ENCODE measurements at regions not wholly inside any gene's neighbourhood (a gene's known extent, or its start where the extent isn't known, plus 50 kb on each side); places are given as distances from the start of the nearest gene placed in this dataset.

DNA sequence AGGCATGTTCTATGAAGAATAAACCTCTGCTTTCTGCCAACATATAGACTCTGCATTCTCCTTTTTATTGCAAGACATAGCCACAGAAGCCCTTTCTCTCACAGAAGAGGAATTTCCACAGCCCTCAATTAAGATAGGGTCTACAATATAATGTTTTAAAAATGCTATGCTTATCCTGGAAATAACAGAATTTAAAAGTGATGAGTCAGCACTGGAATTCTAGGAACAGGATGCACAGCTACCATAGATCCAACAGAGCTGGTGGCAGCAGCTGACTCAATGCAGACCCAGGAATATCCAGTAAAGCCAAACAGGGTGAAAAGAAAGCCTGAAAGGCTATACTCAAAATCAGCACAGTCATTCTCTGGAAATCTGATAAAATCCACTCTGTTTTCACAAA lies 866.9 kb downstream of the TRIB2 start:
- Histone ChIP-seq H3K4me3 (ENCODE audit: control insufficient read depth in 2 of 3, extremely low read depth in 1 of 3, insufficient read depth in 2 of 3, low read depth in 1 of 3, low read length in 3 of 3) (no peak overlapping the region), H2AFZ (ENCODE audit: control insufficient read depth, low read length) (no peak overlapping the region), H3K27ac (ENCODE audit: control insufficient read depth, insufficient read depth, low read length) (no peak overlapping the region), H4K20me1 (ENCODE audit: control insufficient read depth, extremely low read depth, insufficient read depth, low read length) (no peaks in the 10 kb centered on the region), H3K9me3 (ENCODE audit: control insufficient read depth, low read depth, low read length) (no peaks in the 10 kb centered on the region), H3K9ac (ENCODE audit: control insufficient read depth, extremely low read depth, insufficient read depth, low read length) (no peak overlapping the region), H3K4me1 (ENCODE audit: control insufficient read depth, extremely low read depth, insufficient read depth, low read length) (no peaks in the 10 kb centered on the region), H3K27me3 (ENCODE audit: control insufficient read depth, extremely low read depth, insufficient read depth, low read length) (no peaks in the 10 kb centered on the region), H3K9me1 (ENCODE audit: control insufficient read depth, extremely low read depth, insufficient read depth, low read length) (no peaks in the 10 kb centered on the region), H3K4me2 (ENCODE audit: control insufficient read depth, extremely low read depth, insufficient read depth, low read depth, low read length) (no peak overlapping the region), H3K36me3 (ENCODE audit: control insufficient read depth in 2 of 2, extremely low read depth in 1 of 2, insufficient read depth in 2 of 2, low read length in 2 of 2) (no peaks in the 10 kb centered on the region), H3K79me2 (ENCODE audit: control insufficient read depth, insufficient read depth, low read length) (no peaks in the 10 kb centered on the region)
- FAIRE-seq (no peak), DNase-seq (ENCODE audit: low read depth, low spot score) (no peak)
- dilution Hi-C loops (cut with MboI; ENCODE audit: extremely low pct_ligation_motif_present, low sequenced_read_pairs) = no loop called here
- TF ChIP-seq, protein P1, sequence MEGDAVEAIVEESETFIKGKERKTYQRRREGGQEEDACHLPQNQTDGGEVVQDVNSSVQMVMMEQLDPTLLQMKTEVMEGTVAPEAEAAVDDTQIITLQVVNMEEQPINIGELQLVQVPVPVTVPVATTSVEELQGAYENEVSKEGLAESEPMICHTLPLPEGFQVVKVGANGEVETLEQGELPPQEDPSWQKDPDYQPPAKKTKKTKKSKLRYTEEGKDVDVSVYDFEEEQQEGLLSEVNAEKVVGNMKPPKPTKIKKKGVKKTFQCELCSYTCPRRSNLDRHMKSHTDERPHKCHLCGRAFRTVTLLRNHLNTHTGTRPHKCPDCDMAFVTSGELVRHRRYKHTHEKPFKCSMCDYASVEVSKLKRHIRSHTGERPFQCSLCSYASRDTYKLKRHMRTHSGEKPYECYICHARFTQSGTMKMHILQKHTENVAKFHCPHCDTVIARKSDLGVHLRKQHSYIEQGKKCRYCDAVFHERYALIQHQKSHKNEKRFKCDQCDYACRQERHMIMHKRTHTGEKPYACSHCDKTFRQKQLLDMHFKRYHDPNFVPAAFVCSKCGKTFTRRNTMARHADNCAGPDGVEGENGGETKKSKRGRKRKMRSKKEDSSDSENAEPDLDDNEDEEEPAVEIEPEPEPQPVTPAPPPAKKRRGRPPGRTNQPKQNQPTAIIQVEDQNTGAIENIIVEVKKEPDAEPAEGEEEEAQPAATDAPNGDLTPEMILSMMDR (optimal IDR thresholded peaks at IDR 0.05 in 1 of 3, IDR thresholded peaks at IDR 0.05 in 1 of 3, conservative IDR thresholded peaks at IDR 0.05 in 1 of 3; ENCODE audit: extremely low read depth in 1 of 3, insufficient read depth in 2 of 3, low read length in 3 of 3) = no peak
- TF ChIP-seq EZH2 (IDR thresholded peaks at IDR 0.05; ENCODE audit: low read length) = no peak

GRCh38 chr2:13584020-13584419 lies 867.3 kb downstream of the TRIB2 start:
- H3K4me1 ChIP-seq (ENCODE audit: control insufficient read depth, extremely low read depth, insufficient read depth, low read length) = no peaks in the 10 kb centered on the region
- H3K36me3 ChIP-seq (ENCODE audit: control insufficient read depth in 2 of 2, extremely low read depth in 1 of 2, insufficient read depth in 2 of 2, low read length in 2 of 2) = no peaks in the 10 kb centered on the region
- H3K4me2 ChIP-seq (ENCODE audit: control insufficient read depth, extremely low read depth, insufficient read depth, low read depth, low read length) = no peak overlapping the region
- no peaks in the 10 kb centered on the region for H3K79me2 ChIP-seq (ENCODE audit: control insufficient read depth, insufficient read depth, low read length)
- no peak overlapping the region for H2AFZ ChIP-seq (ENCODE audit: control insufficient read depth, low read length)
- dilution Hi-C loops (cut with MboI; ENCODE audit: extremely low pct_ligation_motif_present, low sequenced_read_pairs) = no loop called here
- FAIRE-seq = no peak
- no peaks in the 10 kb centered on the region for H3K9me1 ChIP-seq (ENCODE audit: control insufficient read depth, extremely low read depth, insufficient read depth, low read length)
- H3K27me3 ChIP-seq (ENCODE audit: control insufficient read depth, extremely low read depth, insufficient read depth, low read length) = no peaks in the 10 kb centered on the region
- H3K4me3 ChIP-seq (ENCODE audit: control insufficient read depth in 2 of 3, extremely low read depth in 1 of 3, insufficient read depth in 2 of 3, low read depth in 1 of 3, low read length in 3 of 3) = no peak overlapping the region
- H3K9ac ChIP-seq (ENCODE audit: control insufficient read depth, extremely low read depth, insufficient read depth, low read length) = no peak overlapping the region
- no peak for TF ChIP-seq EZH2 (IDR thresholded peaks at IDR 0.05; ENCODE audit: low read length)
- TF ChIP-seq, protein P1 (optimal IDR thresholded peaks at IDR 0.05 in 1 of 3, IDR thresholded peaks at IDR 0.05 in 1 of 3, conservative IDR thresholded peaks at IDR 0.05 in 1 of 3; ENCODE audit: extremely low read depth in 1 of 3, insufficient read depth in 2 of 3, low read length in 3 of 3) = no peak
- no peaks in the 10 kb centered on the region for H4K20me1 ChIP-seq (ENCODE audit: control insufficient read depth, extremely low read depth, insufficient read depth, low read length)
- H3K27ac ChIP-seq (ENCODE audit: control insufficient read depth, insufficient read depth, low read length) = no peak overlapping the region
- H3K9me3 ChIP-seq (ENCODE audit: control insufficient read depth, low read depth, low read length) = no peaks in the 10 kb centered on the region
- DNase-seq (ENCODE audit: low read depth, low spot score) = no peak
